ENCODE measurements at regions not wholly inside any gene's neighbourhood (a gene's known extent, or its start where the extent isn't known, plus 50 kb on each side); places are given as distances from the start of the nearest gene placed in this dataset.

DNA sequence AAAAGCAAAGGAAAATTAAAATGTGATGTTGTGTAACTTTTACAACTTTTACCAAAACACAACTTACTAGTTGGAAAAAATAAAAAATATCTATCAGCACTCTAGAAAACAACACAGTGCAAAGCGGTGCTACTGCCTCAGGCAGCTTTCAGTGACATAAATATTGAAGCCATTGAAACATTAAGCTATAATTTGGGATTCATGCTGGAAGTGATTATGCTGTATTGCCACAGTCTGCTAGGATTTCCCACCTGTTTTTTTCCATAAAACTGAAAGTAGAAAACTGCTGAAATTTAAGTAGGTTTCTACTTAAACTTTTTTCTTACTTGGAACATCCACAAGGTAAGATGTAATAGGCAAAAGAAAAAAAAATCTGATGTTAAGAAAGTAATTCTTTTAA is 674.4 kb downstream of the KCNT2 start (continued):
- TF ChIP-seq, protein P1, sequence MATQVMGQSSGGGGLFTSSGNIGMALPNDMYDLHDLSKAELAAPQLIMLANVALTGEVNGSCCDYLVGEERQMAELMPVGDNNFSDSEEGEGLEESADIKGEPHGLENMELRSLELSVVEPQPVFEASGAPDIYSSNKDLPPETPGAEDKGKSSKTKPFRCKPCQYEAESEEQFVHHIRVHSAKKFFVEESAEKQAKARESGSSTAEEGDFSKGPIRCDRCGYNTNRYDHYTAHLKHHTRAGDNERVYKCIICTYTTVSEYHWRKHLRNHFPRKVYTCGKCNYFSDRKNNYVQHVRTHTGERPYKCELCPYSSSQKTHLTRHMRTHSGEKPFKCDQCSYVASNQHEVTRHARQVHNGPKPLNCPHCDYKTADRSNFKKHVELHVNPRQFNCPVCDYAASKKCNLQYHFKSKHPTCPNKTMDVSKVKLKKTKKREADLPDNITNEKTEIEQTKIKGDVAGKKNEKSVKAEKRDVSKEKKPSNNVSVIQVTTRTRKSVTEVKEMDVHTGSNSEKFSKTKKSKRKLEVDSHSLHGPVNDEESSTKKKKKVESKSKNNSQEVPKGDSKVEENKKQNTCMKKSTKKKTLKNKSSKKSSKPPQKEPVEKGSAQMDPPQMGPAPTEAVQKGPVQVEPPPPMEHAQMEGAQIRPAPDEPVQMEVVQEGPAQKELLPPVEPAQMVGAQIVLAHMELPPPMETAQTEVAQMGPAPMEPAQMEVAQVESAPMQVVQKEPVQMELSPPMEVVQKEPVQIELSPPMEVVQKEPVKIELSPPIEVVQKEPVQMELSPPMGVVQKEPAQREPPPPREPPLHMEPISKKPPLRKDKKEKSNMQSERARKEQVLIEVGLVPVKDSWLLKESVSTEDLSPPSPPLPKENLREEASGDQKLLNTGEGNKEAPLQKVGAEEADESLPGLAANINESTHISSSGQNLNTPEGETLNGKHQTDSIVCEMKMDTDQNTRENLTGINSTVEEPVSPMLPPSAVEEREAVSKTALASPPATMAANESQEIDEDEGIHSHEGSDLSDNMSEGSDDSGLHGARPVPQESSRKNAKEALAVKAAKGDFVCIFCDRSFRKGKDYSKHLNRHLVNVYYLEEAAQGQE (IDR thresholded peaks at IDR 0.05), result no peak
- TF ChIP-seq RFX5 (IDR thresholded peaks at IDR 0.05) (no peak), HOXB13 (CRISPR knock-in tag; IDR thresholded peaks at IDR 0.05; ENCODE audit: low read depth) (no peak), CHD2 (IDR thresholded peaks at IDR 0.05; ENCODE audit: low read length, partially characterized antibody) (no peak), EHF (CRISPR knock-in tag; IDR thresholded peaks at IDR 0.05) (no peak)

GRCh38 chr1:195915826-195916225 is 692.4 kb downstream of the KCNT2 start:
- no peak overlapping the region for H3K27ac ChIP-seq
- H3K4me3 ChIP-seq, result no peak overlapping the region
- no peak overlapping the region for H3K4me2 ChIP-seq
- no peak for DNase-seq (ENCODE audit: low read depth in 1 of 2, low spot score in 1 of 2)
- 55% methylated on average over 1 of the region's 1 CpG for WGBS (ENCODE audit: missing lambda C conversion rate)
- TF ChIP-seq ZFP36 (IDR thresholded peaks at IDR 0.05; ENCODE audit: borderline replicate concordance, partially characterized antibody) (no peak), POLR2A (IDR thresholded peaks at IDR 0.05; ENCODE audit: low read length) (no peak)
- TF ChIP-seq, protein P2, sequence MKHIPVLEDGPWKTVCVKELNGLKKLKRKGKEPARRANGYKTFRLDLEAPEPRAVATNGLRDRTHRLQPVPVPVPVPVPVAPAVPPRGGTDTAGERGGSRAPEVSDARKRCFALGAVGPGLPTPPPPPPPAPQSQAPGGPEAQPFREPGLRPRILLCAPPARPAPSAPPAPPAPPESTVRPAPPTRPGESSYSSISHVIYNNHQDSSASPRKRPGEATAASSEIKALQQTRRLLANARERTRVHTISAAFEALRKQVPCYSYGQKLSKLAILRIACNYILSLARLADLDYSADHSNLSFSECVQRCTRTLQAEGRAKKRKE (CRISPR knock-in tag; IDR thresholded peaks at IDR 0.05; ENCODE audit: low read depth), result no peak
- no peaks in the 10 kb centered on the region for H3K4me1 ChIP-seq
- ChIA-PET POLR2A (no interaction called here), CTCF (no interaction called here)
- no peak for ATAC-seq
- no peak for FAIRE-seq
- H3K9me3 ChIP-seq, result no peaks in the 10 kb centered on the region

- ATAC-seq (no peak), DNase-seq (ENCODE audit: low read depth in 1 of 2, low spot score in 1 of 2) (no peak), FAIRE-seq (no peak)
- Histone ChIP-seq H3K4me2 (no peak overlapping the region), H3K4me3 (no peak overlapping the region), H3K9me3 (no peaks in the 10 kb centered on the region), H3K4me1 (no peaks in the 10 kb centered on the region), H3K27ac (no peak overlapping the region)
- ChIA-PET CTCF (interaction anchor here (1.0 kb wide), 1 partner anchor 409 kb away, joined by 3 read pairs; no protein-coding TSS in a partner anchor), POLR2A (no interaction called here)
- TF ChIP-seq, protein P3, sequence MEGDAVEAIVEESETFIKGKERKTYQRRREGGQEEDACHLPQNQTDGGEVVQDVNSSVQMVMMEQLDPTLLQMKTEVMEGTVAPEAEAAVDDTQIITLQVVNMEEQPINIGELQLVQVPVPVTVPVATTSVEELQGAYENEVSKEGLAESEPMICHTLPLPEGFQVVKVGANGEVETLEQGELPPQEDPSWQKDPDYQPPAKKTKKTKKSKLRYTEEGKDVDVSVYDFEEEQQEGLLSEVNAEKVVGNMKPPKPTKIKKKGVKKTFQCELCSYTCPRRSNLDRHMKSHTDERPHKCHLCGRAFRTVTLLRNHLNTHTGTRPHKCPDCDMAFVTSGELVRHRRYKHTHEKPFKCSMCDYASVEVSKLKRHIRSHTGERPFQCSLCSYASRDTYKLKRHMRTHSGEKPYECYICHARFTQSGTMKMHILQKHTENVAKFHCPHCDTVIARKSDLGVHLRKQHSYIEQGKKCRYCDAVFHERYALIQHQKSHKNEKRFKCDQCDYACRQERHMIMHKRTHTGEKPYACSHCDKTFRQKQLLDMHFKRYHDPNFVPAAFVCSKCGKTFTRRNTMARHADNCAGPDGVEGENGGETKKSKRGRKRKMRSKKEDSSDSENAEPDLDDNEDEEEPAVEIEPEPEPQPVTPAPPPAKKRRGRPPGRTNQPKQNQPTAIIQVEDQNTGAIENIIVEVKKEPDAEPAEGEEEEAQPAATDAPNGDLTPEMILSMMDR (IDR thresholded peaks at IDR 0.05), result no peak
- TF ChIP-seq FOXS1 (CRISPR knock-in tag; IDR thresholded peaks at IDR 0.05) (no peak), RFX5 (IDR thresholded peaks at IDR 0.05) (no peak), CHD2 (IDR thresholded peaks at IDR 0.05; ENCODE audit: low read length, partially characterized antibody) (no peak)
- 77% methylated on average over 6 of the region's 6 CpGs for WGBS (ENCODE audit: missing lambda C conversion rate)
Measured at GRCh38 chr1:195909061-195909460, 699.2 kb downstream of the KCNT2 start.

DNA sequence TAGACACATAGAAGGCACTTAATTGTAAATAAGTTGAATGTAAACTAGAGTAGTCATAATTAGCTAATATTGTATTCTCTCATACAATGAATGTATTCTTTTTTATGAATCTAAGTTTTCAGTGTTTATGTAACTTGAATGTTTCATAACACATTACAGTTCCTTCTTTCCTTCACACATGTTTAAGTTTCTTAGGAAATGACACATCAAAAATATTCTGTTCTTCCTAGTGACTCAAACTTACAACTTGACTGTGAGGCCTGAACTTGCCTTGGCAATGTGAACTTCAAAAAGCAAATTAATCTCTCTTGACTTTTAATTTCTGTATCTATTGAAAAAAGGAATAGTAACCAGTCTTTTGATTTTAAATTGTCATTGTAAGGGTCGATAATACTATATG is 700.1 kb downstream of the KCNT2 start:
- ChIA-PET CTCF (no interaction called here), POLR2A (no interaction called here)
- H3K4me3 ChIP-seq, result no peak overlapping the region
- no peak overlapping the region for H3K27ac ChIP-seq
- no peaks in the 10 kb centered on the region for H3K9me3 ChIP-seq
- no peak overlapping the region for H3K4me2 ChIP-seq
- WGBS (ENCODE audit: missing lambda C conversion rate), result 4% methylated on average over 1 of the region's 1 CpG
- FAIRE-seq (no peak), ATAC-seq (no peak), DNase-seq (ENCODE audit: low read depth in 1 of 2, low spot score in 1 of 2) (no peak)
- H3K4me1 ChIP-seq, result no peaks in the 10 kb centered on the region
- TF ChIP-seq ZSCAN20 (CRISPR knock-in tag; IDR thresholded peaks at IDR 0.05) (no peak), PBX3 (IDR thresholded peaks at IDR 0.05) (no peak), JUNB (IDR thresholded peaks at IDR 0.05) (no peak), FOSB (CRISPR knock-in tag; IDR thresholded peaks at IDR 0.05) (no peak), TFCP2L1 (CRISPR knock-in tag; IDR thresholded peaks at IDR 0.05) (no peak), MAFK (IDR thresholded peaks at IDR 0.05; ENCODE audit: partially characterized antibody) (no peak), PHF8 (IDR thresholded peaks at IDR 0.05; ENCODE audit: borderline replicate concordance, low read depth) (no peak), EHF (CRISPR knock-in tag; IDR thresholded peaks at IDR 0.05) (no peak), EP300 (IDR thresholded peaks at IDR 0.05) (no peak), HDAC2 (IDR thresholded peaks at IDR 0.05) (no peak), CHD4 (IDR thresholded peaks at IDR 0.05; ENCODE audit: borderline replicate concordance) (no peak)
- TF ChIP-seq, protein P4, sequence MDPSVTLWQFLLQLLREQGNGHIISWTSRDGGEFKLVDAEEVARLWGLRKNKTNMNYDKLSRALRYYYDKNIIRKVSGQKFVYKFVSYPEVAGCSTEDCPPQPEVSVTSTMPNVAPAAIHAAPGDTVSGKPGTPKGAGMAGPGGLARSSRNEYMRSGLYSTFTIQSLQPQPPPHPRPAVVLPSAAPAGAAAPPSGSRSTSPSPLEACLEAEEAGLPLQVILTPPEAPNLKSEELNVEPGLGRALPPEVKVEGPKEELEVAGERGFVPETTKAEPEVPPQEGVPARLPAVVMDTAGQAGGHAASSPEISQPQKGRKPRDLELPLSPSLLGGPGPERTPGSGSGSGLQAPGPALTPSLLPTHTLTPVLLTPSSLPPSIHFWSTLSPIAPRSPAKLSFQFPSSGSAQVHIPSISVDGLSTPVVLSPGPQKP (IDR thresholded peaks at IDR 0.05; ENCODE audit: low read depth, low read length), result no peak

Measured in A549 (cell line).